Right lobe of liver (tissue), 4 donors: ENCODE measurements at regions not wholly inside any gene's neighbourhood (a gene's known extent, or its start where the extent isn't known, plus 50 kb on each side); places are given as distances from the start of the nearest gene placed in this dataset.

Source experiments
- CTCF ChIP-seq, 4 donors: fragments of 200-600 bp in 3 of 4; fragments of 450-650 bp in 1 of 4; IDR thresholded peaks; one replicate each; pipeline versions ENCODE4 v1.5.1 to v1.8.0; 2016 to 2022; ENCODE audit warnings: antibody characterized with exemption in 4 of 4, mild to moderate bottlenecking in 2 of 4
- POLR2A ChIP-seq: fragments of 450-650 bp; IDR thresholded peaks from one replicate; pipeline ENCODE4 v1.6.1; 2017; ENCODE audit warnings: antibody characterized with exemption, mild to moderate bottlenecking
- donor health status: DM: no; HTN: no; CAD: no.
- donor health status: DM: no; HTN: no; CAD: no.
- donor health status: DM: no; HTN: yes; CAD: no.

- TF ChIP-seq POLR2A (no peak), CTCF (IDR thresholded peaks at IDR 0.05) (no peak)
These were observed 138.7 kb upstream of the CBLB start for GRCh38 chr3:106007512-106007911.
